MM.1S (cell line): ENCODE measurements at regions not wholly inside any gene's neighbourhood (a gene's known extent, or its start where the extent isn't known, plus 50 kb on each side); places are given as distances from the start of the nearest gene placed in this dataset.
A peak's percentile ranks its signal among the peaks of the same experiment; 100 is the strongest.

Source experiments
- DNase-seq: peaks from one replicate; pipeline ENCODE4 v3.0.0-alpha.2; 2015
- H2AFZ ChIP-seq: fragments of 300-600 bp; sonication (generic); 2 replicates; pipeline ENCODE4 v1.6.0; 2016; ENCODE audit warnings: antibody characterized with exemption, low read length
- H3F3A ChIP-seq: fragments of 300-600 bp; sonication (generic); 2 replicates; pipeline ENCODE4 v1.6.1; 2016; ENCODE audit warnings: mild to moderate bottlenecking, antibody characterized with exemption, low read length, moderate library complexity, mixed read lengths; ENCODE audit not compliant: insufficient read depth
- H3K27ac ChIP-seq: fragments of 300-600 bp; sonication (generic); 2 replicates; pipeline ENCODE4 v1.5.1; 2016; ENCODE audit warnings: mild to moderate bottlenecking, low read length
- H3K27me3 ChIP-seq: fragments of 300-600 bp; sonication (generic); replicated peaks from 2 replicates; pipeline ENCODE4 v1.6.0; 2016; ENCODE audit warnings: low read length; ENCODE audit not compliant: insufficient read depth
- H3K36me3 ChIP-seq: fragments of 300-600 bp; sonication (generic); replicated peaks from 2 replicates; pipeline ENCODE4 v1.6.1; 2016; ENCODE audit warnings: mild to moderate bottlenecking, low read length, mixed read lengths; ENCODE audit not compliant: insufficient read depth
- H3K4me1 ChIP-seq: fragments of 300-600 bp; sonication (generic); 2 replicates; pipeline ENCODE4 v1.6.1; 2016; ENCODE audit warnings: low read length, mixed read lengths
- H3K4me2 ChIP-seq: fragments of 300-600 bp; sonication (generic); 2 replicates; pipeline ENCODE4 v1.6.0; 2016; ENCODE audit warnings: low read depth, low read length
- H3K4me3 ChIP-seq: fragments of 300-600 bp; sonication (generic); 2 replicates; pipeline ENCODE4 v1.5.1; 2016; ENCODE audit warnings: low read length, mixed read lengths
- H3K79me2 ChIP-seq: fragments of 300-600 bp; sonication (generic); 2 replicates; pipeline ENCODE4 v1.6.1; 2016; ENCODE audit warnings: mixed run types, low read length, mixed read lengths
- H3K9ac ChIP-seq: fragments of 300-600 bp; sonication (generic); 2 replicates; pipeline ENCODE4 v1.6.1; 2016; ENCODE audit warnings: low read length, mixed read lengths
- H3K9me2 ChIP-seq: fragments of 300-600 bp; sonication (generic); replicated peaks from 2 replicates; pipeline ENCODE4 v1.6.1; 2016; ENCODE audit warnings: mild to moderate bottlenecking, low read length, mixed read lengths; ENCODE audit not compliant: insufficient read depth
- H3K9me3 ChIP-seq: fragments of 300-600 bp; sonication (generic); replicated peaks from 2 replicates; pipeline ENCODE4 v1.6.1; 2016; ENCODE audit warnings: mild to moderate bottlenecking, low read length, mixed read lengths; ENCODE audit not compliant: insufficient read depth
- H4K20me1 ChIP-seq: fragments of 300-600 bp; sonication (generic); 2 replicates; pipeline ENCODE4 v1.6.1; 2016; ENCODE audit warnings: mild to moderate bottlenecking, low read length, moderate library complexity, mixed read lengths; ENCODE audit not compliant: insufficient read depth
- EZH2 ChIP-seq: fragments of 300-600 bp; sonication (generic); optimal IDR thresholded peaks from 2 replicates; pipeline ENCODE3; 2017; ENCODE audit warnings: low read depth, mild to moderate bottlenecking, antibody characterized with exemption, low read length, mixed read lengths
- EZH2phosphoT487 ChIP-seq: fragments of 300-600 bp; sonication (generic); IDR thresholded peaks from 2 replicates; pipeline ENCODE4 v1.6.1; 2018; ENCODE audit warnings: antibody characterized with exemption, low read length
- TF ChIP-seq, protein P1 (sequence below): fragments of 300-600 bp; sonication (generic); IDR thresholded peaks from 2 replicates; pipeline ENCODE4 v1.5.1; 2016; ENCODE audit warnings: antibody characterized with exemption, low read length, mixed read lengths

DNA sequence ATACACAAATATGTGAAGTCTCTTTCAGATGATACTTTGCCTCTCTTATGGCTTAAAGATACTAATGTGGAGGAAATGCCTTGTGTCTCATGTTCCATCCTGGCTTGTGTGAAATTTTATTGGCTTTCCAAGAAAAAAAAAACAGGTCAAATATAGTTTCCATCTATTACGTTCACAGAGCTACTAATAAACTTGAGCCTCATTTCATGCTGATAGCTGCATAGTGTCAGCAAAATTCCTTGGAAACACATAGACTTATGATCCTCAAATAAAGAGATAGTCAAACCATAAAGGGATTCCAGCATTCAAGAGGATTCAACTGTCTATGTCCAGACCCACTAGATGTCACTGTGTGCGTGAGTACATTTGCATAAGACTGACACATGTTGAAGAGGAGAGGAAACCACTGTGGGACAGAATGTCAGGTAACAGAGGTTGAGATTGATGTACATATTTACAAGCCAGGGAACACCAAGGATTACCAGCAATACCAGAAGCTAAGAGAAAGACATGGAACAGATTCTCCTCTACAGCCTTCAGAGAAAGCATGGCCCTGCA is 266.6 kb downstream of the COL12A1 start:
- no peaks in the 10 kb centered on the region for H4K20me1 ChIP-seq
- H3K9me3 ChIP-seq = no peaks in the 10 kb centered on the region
- DNase-seq = no peak
- H3K27ac ChIP-seq = no peak overlapping the region
- H3K36me3 ChIP-seq = no peaks in the 10 kb centered on the region
- H3K4me3 ChIP-seq = no peak overlapping the region
- H3K4me1 ChIP-seq = no peaks in the 10 kb centered on the region
- H3K79me2 ChIP-seq = no peaks in the 10 kb centered on the region
- H2AFZ ChIP-seq = no peak overlapping the region
- H3F3A ChIP-seq = no peaks in the 10 kb centered on the region
- TF ChIP-seq EZH2 (no peak), EZH2phosphoT487 (no peak)
- TF ChIP-seq, protein P1, sequence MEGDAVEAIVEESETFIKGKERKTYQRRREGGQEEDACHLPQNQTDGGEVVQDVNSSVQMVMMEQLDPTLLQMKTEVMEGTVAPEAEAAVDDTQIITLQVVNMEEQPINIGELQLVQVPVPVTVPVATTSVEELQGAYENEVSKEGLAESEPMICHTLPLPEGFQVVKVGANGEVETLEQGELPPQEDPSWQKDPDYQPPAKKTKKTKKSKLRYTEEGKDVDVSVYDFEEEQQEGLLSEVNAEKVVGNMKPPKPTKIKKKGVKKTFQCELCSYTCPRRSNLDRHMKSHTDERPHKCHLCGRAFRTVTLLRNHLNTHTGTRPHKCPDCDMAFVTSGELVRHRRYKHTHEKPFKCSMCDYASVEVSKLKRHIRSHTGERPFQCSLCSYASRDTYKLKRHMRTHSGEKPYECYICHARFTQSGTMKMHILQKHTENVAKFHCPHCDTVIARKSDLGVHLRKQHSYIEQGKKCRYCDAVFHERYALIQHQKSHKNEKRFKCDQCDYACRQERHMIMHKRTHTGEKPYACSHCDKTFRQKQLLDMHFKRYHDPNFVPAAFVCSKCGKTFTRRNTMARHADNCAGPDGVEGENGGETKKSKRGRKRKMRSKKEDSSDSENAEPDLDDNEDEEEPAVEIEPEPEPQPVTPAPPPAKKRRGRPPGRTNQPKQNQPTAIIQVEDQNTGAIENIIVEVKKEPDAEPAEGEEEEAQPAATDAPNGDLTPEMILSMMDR = 0 out of 2 replicates have a peak, but pooled peaks have one; percentile 7
- H3K9ac ChIP-seq = no peak overlapping the region
- H3K27me3 ChIP-seq = no peaks in the 10 kb centered on the region
- H3K4me2 ChIP-seq = no peak overlapping the region
- no peaks in the 10 kb centered on the region for H3K9me2 ChIP-seq

DNA sequence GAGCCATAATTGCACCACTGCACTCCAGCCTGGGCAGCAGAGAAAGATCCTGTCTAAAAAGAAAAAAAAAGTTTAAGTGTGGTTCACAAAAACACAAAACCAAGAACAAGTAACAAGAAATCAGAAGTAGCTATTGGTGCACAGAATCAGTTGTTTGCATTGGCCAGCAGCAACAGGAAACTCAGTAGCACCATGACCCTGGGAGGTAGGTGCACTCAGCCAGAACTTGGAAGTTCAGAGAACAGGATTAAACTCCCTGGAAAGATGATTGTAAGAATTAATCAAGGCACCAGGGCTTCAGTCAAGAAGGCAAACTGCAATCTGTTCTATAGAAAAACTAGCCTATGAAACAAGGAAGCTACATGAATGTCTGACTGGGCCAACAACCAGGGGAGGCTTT is 267.9 kb downstream of the COL12A1 start:
- TF ChIP-seq EZH2phosphoT487 (no peak), EZH2 (no peak)
- TF ChIP-seq, protein P1 = no peak
- H3K4me1 ChIP-seq = no peaks in the 10 kb centered on the region
- no peaks in the 10 kb centered on the region for H3K79me2 ChIP-seq
- no peaks in the 10 kb centered on the region for H3F3A ChIP-seq
- H2AFZ ChIP-seq = no peak overlapping the region
- H3K4me3 ChIP-seq = no peak overlapping the region
- no peaks in the 10 kb centered on the region for H3K9me2 ChIP-seq
- DNase-seq = no peak
- H3K9me3 ChIP-seq = no peaks in the 10 kb centered on the region
- no peaks in the 10 kb centered on the region for H3K27me3 ChIP-seq
- no peak overlapping the region for H3K27ac ChIP-seq
- H3K36me3 ChIP-seq = no peaks in the 10 kb centered on the region
- H4K20me1 ChIP-seq = no peaks in the 10 kb centered on the region
- H3K9ac ChIP-seq = no peak overlapping the region
- no peak overlapping the region for H3K4me2 ChIP-seq

DNA sequence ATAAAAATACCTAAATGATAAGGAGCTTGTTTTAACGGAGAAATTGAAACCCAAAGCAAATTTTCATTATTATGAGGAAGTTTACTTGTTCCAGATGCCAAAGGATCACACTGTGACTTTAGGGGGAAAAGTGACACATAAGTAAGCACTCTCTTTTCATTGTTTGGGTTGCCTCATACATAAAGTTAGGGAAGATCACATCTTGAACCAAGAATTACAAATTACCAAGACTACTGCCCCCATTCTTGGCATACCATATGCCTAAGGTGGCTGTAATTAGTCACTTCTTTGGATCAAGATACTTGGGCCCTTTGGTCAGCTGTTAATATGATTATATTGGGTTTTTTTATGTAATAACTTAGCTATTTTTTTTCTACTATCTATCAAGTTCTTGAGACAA is 269.0 kb downstream of the COL12A1 start:
- Histone ChIP-seq H3K79me2 (no peaks in the 10 kb centered on the region), H3K9me3 (no peaks in the 10 kb centered on the region), H3K9ac (no peak overlapping the region), H3K4me1 (no peaks in the 10 kb centered on the region), H3K4me3 (no peak overlapping the region), H3K4me2 (no peak overlapping the region), H4K20me1 (no peaks in the 10 kb centered on the region), H2AFZ (no peak overlapping the region), H3K27me3 (no peaks in the 10 kb centered on the region), H3F3A (no peaks in the 10 kb centered on the region), H3K36me3 (no peaks in the 10 kb centered on the region), H3K9me2 (no peaks in the 10 kb centered on the region), H3K27ac (no peak overlapping the region)
- no peak for DNase-seq
- TF ChIP-seq EZH2 (no peak), EZH2phosphoT487 (no peak)
- TF ChIP-seq, protein P1 = no peak
